NCI-H2227 (cell line): ENCODE measurements at regions not wholly inside any gene's neighbourhood (a gene's known extent, or its start where the extent isn't known, plus 50 kb on each side); places are given as distances from the start of the nearest gene placed in this dataset.

Source experiments
- DNase-seq: peaks from one replicate; lab custom pipeline; 2025; ENCODE audit not compliant: unreplicated experiment; lab: John Stamatoyannopoulos, UW

DNA sequence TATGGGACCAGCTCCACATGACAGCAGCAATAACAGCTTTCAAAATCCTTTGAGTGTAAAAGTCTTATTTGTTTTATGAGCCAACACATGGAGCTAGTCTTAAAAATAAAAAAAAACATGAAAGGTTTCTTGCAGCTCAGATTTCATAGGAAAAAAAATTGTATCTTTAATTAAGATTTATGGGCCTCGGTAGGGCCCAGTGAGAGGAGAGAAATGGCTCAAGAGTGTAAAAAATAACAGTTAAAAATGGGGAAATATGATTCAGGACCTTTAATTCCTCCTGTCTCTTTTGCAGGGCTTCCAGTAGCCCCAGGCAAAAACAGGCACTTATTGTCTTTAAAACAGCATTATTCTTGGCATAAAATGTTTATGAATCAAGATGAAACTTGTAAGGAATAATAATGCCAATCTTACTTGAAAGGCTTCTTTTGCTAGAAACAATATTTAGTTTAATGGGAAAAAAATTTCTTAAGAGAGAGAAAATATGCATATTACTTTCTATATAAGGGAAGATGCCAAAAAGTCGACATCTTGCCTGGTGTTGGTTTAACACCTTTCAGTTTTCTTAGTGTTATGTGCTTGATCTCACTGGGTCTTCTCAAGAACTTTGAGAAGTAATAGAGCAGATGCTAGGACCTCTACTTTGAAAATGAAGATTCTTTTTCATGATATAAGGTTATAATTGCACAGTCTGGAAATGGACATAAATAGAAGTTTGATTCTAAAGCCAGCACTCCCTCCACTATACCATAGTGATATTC lies 71.3 kb upstream of the SETBP1 start:
- peak; percentile 11 for DNase-seq

DNA sequence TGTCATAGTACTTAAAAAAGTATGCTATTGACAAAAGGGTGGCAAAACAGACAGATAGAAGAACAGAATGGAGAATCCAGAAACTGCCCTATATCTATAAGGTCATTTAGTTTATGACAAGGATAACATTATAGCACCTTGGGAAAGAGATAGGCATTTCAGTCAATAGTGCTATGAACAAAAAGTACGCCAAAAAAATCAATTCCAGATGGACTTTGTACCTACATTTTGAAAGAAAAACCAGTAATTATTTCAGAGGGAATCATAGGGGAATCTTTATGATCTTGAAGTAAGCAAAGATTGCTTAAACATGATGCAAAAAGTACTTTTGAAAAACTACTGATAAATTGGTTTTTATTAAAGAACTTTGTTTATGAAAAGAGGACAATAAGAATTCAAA lies 59.9 kb upstream of the SETBP1 start:
- DNase-seq, result no peak

DNA sequence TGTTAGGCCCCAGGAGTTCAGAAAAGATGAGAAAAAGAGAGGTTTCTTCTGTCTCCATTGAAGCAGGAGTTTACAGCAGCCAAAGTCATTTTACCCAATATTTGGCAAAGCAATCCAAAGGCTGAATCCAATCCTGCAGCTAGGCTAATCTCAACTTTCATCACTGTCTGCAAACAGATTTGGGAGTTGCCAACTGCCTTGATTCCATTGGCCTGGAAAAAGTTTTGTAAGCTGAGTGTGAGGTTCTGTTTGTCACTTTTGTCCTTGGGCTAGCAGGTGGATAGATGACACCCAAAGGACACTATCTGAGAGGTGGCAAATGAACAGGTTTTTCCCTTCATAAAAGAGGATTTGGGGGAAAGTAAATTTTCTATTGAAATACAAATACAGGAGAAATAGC lies 56.6 kb upstream of the SETBP1 start:
- no peak for DNase-seq

DNA sequence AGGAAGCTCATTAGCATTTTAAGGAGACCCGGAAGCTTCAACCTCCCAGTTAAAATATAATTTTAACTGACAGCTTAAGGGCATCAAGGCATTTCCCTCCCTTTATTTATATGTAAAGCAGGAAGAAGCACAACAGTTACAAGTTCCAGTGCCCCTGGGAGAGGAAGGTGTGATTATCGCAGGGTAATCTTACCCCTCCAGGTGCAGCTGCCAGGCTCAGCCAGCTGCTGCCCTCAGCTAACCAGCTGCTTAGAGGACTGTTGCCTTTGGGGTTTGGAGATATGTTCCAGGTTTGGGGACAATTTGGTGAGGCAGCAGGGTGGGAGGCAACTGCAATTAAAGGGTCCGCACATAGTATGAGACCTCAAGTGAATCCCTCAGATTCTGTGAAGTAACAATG lies 55.3 kb upstream of the SETBP1 start:
- no peak for DNase-seq

DNA sequence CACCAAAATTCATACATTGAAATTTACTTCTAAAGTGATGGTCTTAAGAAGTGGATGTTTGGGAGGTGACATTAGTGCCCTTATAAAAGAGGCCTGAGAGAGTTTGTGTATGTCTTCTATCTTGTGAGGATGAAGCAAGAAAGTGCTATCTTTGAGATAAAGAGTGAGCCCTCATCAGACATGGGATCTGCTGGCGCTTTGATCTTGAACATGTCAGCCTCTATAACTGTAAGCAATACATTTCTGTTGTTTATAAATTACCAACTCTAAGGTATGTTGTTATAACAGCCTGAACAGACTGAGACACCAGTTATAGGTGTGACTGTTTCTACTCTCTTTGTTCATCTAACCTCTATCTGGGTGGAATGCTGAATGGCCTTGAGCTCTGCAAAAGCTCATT lies 54.5 kb upstream of the SETBP1 start:
- no peak for DNase-seq

DNA sequence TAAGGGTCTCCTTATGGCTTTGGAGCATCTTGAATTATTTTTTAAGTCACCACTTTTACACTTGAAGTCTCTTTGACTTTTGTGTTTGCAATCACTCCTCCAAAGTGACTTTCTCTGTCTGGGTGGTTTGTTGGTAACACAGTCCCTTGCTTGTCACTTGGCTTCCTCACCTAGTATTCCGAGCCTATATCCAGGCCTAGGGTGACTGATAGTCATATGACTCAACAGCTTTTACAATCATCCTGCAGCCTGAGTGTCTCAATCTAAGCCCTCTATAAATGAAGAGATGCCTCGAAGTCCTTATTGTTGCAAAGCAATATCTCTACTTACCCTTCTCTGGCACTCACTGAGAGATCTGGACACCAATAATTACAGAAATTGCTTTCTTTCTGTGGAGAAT lies 53.9 kb upstream of the SETBP1 start:
- DNase-seq, result no peak

DNA sequence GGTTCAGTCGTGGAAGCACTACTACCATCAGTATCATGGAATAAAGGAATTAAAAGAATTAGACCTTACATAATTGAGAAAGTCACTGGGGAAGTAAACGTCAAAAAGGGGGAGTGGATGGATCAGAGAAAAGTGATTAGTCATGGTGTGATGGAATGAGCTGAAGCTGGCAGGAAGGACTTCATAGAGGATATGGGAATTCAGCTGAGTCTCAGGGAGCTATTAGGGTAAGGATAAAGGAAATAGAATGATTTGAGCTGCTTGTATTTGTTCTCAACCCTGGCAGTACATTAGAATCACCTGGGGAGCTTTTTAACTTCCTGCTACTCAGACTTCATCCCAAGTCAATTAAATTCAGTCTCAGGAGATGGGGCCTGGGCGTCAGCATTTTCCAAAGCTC lies 53.4 kb upstream of the SETBP1 start:
- no peak for DNase-seq

DNA sequence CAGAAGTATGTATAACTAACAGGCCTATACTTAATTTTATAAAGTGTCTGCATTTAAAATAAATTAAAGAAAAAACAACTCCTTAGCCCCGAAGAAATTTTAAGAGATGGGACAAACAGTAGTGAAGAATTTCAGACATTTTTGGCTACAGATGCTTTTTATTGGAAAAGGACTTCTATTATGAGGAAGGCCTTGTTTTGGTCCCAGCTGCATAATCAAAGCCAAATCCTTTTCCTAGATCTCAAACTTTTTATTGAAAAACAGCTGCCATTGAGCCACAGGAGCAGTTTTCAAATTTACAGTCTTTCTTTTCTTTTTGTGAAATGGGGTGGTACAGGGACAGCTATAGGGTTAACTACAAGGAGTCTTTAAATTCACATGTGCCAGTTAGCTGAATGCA lies 51.3 kb upstream of the SETBP1 start:
- no peak for DNase-seq

DNA sequence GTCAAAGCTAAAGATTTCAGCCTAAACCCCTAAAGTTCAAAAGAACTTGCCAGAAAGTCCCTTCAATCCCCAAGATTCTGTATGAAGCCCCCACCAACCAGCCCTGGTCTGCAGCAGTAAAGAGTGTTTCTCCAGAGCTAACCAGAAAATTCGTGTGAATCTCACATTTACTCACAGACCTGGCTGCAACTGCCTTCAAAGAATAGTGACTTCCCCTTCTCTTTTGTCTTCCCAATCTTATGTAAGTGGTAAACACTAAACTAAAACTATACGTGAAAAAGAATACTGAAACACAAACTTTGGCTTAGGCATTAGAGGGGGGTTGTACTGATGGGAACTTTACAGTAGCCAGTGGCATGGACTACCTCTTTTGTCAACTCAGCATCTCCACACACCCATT lies 50.6 kb upstream of the SETBP1 start:
- DNase-seq, result no peak
